GM19328 (cell line): ENCODE measurements at regions not wholly inside any gene's neighbourhood (a gene's known extent, or its start where the extent isn't known, plus 50 kb on each side); places are given as distances from the start of the nearest gene placed in this dataset.
"Not testable (repeated sequence)": the region's sequence is repeated elsewhere in the genome, so short reads cannot be mapped to it uniquely, and the experiment has no call there.

Experiments
- ATAC-seq: cut with Tn5 transposase; IDR thresholded peaks from one replicate; pipeline ENCODE4 v1.9.1; 2021; ENCODE audit warnings: mild to moderate bottlenecking, moderate library complexity; ENCODE audit not compliant: unreplicated experiment

DNA sequence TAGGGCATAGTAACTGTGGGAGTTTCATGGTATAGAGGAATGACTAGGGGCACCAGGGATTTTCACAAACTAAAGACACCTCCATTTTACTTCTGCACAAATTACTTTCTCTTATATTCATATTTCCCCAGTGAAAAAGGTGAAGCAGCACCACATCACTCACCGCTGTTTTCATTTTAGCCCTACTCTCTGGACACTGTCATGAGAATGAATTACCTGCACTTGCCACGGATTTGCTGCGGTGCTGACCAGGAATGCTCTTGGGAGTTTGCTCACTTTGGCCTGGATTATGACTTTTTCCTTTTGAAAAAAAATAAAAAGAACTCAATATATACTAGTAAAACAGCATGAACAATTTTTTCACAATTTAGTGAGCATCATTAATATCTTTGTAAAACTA lies 351.3 kb downstream of the NKX6-1 start:
- ATAC-seq: no peak

DNA sequence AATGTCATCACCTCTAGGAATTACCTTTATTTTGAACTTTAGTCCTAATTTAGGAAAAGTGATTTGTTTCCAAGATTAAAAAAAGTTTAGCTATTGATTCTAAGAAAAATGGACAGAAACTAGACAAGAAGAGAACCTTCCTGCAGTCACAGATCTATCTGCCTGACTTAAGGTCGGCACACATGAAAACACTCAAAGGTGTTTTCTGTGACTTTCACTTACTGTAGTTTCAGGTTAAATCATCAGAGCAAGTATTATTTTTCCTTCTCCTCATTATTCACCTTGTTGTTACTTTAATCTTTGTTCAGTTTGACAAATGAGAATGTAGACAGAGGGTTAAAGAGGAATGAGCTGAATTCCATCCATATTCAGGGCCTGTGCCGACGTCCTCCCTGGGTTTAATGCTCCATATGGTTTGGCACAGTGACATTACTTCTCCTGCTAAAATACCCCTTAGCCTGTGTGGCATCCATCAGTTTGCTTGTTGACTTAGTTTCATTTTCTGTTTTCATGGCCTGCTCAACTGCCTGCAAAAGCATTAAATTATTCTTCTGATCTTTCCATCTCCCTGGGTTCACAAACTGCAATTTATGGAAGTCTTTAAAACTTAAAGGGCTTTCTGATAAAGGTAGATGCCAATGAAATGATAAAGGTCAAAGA lies 352.7 kb downstream of the NKX6-1 start:
- no peak for ATAC-seq

DNA sequence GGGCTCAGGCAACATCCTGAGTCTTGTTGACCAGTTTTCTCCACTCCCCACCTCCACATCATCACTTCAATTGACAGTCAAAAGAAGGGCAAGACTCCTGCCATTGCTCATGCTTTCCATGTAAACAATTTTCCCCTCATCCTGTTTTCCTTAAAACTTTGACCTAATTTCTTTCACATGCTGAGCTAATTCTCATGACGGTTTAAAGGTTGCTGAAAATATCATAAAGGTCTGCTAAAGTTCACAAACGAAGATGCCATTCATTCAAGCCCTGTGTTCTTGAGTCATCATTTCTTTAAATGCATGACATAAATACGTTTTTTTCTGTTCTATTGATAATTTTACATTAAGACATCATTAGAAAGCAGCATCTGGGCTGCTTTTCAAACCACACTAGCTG lies 353.9 kb downstream of the NKX6-1 start:
- no peak for ATAC-seq

DNA sequence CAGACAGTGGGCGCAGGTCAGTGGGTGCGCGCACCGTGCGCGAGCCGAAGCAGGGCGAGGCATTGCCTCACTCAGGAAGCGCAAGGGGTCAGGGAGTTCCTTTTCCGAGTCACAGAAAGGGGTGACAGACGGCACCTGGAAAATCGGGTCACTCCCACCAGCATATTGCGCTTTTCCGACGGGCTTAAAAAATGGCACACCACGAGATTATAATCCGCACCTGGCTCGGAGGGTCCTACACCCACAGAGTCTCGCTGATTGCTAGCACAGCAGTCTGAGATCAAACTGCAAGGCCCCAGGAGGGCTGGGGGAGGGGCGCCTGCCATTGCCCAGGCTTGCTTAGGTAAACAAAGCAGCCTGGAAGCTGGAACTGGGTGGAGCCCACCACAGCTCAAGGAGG lies 372.2 kb downstream of the NKX6-1 start:
- not testable (repeated sequence) for ATAC-seq

DNA sequence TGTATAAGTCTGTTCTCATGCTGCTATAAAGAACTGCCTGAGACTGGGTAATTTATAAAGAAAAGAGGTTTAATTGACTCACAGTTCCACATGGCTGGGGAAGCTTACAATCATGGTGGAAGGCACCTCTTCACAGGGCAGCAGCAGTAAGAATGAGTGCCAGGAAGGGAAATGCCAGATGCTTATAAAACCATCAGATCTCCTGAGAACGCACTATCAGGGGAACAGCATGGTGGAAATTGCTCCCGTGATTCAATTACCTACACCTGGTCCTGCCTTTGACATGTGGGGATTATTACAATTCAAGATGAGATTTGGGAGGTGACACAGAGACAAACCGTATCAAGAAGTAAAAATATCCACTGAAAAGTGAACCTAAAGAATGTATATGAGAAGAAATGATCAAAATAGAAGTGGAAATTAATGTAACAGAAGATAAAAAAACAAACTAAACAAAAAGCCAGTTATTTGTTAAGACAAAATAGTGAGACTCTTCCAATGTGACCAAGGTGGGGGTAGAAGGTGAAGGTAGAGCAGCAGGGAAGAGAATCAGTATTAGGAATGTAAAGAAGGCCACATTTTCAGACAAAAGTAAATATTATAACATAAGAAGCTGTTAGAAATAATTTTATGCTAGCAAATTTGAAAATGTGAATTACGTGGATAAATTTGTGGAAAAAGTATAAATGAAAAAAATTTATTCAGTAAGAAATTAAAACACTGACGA lies 372.9 kb downstream of the NKX6-1 start:
- ATAC-seq: no peak

GRCh38 chr4:84110040-84110439 lies 389.1 kb downstream of the NKX6-1 start:
- no peak for ATAC-seq

DNA sequence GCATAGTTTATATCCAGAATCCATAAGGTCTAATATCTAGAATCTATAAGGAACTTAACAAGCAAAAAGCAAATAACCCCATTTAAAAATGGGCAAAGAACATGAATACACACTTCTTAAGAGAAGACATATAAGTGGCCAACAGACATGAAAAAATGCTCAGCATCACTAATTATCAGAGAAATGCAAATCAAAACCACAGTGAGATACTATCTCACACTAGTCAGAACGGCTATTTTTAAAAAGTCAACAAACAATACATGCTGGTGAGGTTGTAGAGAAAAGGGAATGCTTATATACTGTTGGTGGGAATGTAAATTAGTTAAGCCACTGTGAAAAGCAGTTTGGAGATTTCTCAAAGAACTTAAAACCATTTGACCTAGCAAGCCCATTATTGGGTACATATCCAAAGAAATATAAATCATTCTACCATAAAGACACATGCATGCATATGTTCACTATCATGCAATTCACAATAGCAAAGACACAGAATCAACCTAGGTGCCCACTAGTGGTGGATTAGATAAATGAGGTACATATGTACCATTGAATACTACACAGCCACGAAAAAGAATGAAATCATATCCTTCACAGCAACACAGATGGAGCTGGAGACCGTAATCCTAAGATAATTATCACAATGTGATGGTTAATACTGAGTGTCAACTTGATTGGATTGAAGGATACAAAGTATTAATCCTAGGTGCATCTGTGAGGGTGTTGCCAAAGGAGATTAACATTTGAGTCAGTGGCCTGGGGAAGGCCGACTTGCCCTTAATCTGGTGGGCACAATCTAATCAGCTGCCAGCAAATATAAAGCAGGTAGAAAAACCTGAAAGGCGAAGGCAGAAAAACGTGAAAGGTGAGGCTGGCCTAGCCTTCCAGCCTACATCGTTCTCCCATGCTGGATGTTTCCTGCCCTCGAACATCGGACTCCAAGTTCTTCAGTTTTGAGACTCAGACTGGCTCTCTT lies 397.2 kb downstream of the NKX6-1 start:
- not testable (repeated sequence) for ATAC-seq

DNA sequence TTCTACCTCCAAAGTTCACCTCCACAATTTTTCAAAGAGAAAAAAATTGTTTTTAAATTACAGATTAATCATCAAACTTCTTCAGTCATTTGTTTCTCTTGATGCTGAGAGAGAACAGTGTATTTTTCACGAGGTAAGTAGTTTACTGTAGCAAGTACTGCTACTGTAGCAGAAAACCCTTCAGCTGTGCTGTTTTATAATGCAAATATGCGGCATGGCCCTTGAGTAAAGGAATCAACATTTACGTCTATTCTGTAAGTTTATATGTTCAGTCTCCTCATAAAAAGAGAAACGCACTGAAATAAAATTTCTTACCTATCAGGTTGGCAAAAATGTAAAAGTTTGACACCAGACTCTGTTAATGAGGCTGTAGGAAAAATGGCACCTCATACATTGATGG lies 399.0 kb downstream of the NKX6-1 start:
- no peak for ATAC-seq

- ATAC-seq: no peak
These were observed 399.5 kb downstream of the NKX6-1 start for GRCh38 chr4:84099599-84099998.

- ATAC-seq: no peak
These were observed 407.8 kb downstream of the NKX6-1 start for GRCh38 chr4:84091266-84091665.

GRCh38 chr4:84089652-84090437 lies 409.2 kb downstream of the NKX6-1 start:
- ATAC-seq: no peak

DNA sequence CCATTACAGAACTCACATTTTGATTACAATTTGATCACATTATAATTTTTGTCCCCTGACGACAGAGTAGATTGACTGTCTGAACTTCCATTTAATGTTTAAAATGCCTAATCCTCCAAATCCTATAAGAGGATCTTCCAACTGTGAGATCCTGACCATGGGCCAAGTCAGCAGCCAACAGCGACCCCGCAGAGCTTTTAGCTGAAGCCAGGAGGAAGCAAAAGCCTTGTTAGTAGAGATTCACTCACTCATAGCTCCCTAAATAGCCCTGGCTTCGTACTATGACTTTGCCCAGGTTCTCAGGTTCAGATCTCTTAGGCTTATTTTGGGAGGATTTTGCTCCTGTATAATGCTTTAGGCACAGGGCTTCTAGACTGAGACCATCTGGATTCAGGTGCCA lies 413.1 kb downstream of the NKX6-1 start:
- no peak for ATAC-seq

DNA sequence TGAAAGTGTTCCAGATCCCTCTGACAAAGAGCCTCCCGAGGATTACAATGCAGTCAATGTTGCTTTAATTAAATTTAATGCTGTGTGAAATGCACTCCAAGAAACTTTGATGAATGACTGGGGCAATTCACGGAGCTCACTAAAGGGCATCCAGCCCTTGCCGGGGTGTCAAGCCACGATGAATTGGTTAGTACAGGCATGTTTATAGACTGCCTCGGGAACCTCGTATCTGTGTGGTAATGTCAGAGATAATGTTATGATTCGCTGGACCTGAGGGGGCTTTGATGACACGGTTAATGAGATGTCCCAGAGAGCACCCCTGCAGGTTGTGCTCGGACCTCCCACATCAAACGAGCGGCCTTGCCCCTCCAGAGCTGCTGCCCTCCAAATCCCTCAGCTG lies 428.8 kb downstream of the NKX6-1 start:
- ATAC-seq: no peak

DNA sequence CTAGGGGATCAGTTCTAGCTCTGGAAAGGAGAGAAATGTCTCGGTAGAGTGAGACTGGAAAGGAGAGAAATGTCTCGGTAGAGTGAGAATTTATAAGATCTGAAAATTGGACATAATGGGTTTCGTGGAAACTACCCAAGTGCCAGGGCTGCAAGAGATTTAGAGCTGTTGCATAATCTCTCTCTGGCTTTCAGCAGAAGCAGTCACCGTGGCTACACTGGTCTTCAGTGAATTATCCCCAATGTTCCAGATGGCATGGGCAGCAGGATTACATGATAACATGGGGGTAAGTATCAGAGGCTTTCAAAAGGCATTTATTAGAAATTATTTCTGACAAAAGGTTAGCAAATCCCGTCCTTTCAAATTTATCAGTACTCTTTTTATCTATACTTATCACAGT lies 435.5 kb downstream of the NKX6-1 start:
- no peak for ATAC-seq

- no peak for ATAC-seq
These were observed 440.9 kb downstream of the NKX6-1 start for GRCh38 chr4:84058201-84058600.

DNA sequence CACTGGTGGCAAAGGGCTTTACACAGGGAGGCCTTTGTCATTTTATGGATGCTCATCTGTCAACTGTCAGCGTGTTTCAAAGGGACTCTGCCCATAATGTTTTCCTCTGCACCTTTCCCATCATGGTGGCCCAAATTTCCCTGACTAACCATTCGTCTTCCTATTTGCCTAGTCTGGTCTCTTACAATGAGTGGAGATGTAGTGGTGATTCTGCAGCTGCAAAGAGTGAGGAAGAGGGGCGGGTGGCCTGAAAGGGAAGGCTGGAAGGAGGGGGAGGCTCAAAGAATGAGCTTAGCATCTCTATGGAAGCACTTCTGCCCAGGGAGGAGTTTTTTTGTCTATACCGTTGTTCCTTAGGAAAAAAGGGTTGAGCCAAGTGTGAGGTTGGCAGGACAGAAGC lies 447.5 kb downstream of the NKX6-1 start:
- ATAC-seq: no peak

DNA sequence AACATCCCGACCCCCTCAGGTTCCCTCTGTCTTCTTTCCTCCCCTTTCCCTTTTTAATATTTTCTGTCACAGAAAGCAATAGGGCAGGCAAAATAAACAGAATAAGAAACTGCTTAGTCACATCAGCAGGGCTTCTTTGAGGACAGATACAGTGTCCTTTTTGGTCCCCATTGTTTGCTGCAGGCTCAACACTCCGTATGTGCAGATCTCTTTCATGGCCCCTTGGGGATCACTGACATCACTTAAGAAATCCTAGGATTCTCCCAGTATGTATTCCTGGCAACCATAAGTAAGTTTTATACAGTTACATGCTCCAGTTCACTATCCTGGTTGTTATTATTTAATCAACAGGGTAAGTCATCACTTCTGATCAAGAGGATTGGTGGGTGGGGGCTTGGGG lies 448.0 kb downstream of the NKX6-1 start:
- no peak for ATAC-seq

- ATAC-seq: no peak
These were observed 449.1 kb downstream of the NKX6-1 start for GRCh38 chr4:84050015-84050414.

- ATAC-seq: no peak
These were observed 452.5 kb downstream of the NKX6-1 start for GRCh38 chr4:84046551-84046950.

- no peak for ATAC-seq
These were observed 457.7 kb downstream of the NKX6-1 start for GRCh38 chr4:84041426-84041825.

DNA sequence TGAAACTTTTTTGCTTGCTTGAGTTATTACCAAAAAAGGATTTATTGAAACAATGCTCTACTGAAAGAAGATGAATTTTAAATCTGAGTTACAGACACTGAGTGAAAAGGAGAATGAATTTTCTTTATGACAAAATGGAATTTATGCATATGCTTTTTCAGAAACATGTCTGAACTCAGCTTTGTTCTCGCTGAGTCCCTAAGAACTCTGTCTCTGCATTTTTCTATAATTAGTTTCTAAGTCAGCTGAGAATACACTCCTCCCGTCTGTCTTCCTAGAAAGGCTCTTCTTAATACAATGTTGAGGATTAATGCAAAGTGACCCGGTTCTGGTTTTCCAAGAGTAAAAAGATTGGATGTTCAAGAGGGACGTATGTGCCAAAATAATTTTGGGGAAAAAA lies 463.5 kb downstream of the NKX6-1 start:
- ATAC-seq: no peak
